ENCODE measurements at regions not wholly inside any gene's neighbourhood (a gene's known extent, or its start where the extent isn't known, plus 50 kb on each side); places are given as distances from the start of the nearest gene placed in this dataset.

- DNase-seq (ENCODE audit: low spot score) = no peak
- TF ChIP-seq CTCF (IDR thresholded peaks at IDR 0.05; ENCODE audit: extremely low read depth, insufficient read depth, missing control alignments) = no peak
- in situ Hi-C loops (cut with MboI; ENCODE audit: low pct_unique_long_range_greater_than_20kb, low sequenced_read_pairs, unreplicated experiment) = no loop called here
Observed at GRCh38 chr5:27814286-27814685, 775.9 kb upstream of the CDH9 start.

GRCh38 chr5:27810458-27810857, 772.1 kb upstream of the CDH9 start:
- no peak for TF ChIP-seq CTCF (IDR thresholded peaks at IDR 0.05; ENCODE audit: extremely low read depth, insufficient read depth, missing control alignments)
- in situ Hi-C loops (cut with MboI; ENCODE audit: low pct_unique_long_range_greater_than_20kb, low sequenced_read_pairs, unreplicated experiment) = no loop called here
- no peak for DNase-seq (ENCODE audit: low spot score)

GRCh38 chr5:27797220-27797619, 758.8 kb upstream of the CDH9 start:
- in situ Hi-C loops (cut with MboI; ENCODE audit: low pct_unique_long_range_greater_than_20kb, low sequenced_read_pairs, unreplicated experiment) = no loop called here
- no peak for DNase-seq (ENCODE audit: low spot score)
- no peak for TF ChIP-seq CTCF (IDR thresholded peaks at IDR 0.05; ENCODE audit: extremely low read depth, insufficient read depth, missing control alignments)

- no peak for TF ChIP-seq CTCF (IDR thresholded peaks at IDR 0.05; ENCODE audit: extremely low read depth, insufficient read depth, missing control alignments)
- in situ Hi-C loops (cut with MboI; ENCODE audit: low pct_unique_long_range_greater_than_20kb, low sequenced_read_pairs, unreplicated experiment) = no loop called here
- no peak for DNase-seq (ENCODE audit: low spot score)
Observed at GRCh38 chr5:27788184-27788583, 749.8 kb upstream of the CDH9 start.

- DNase-seq (ENCODE audit: low spot score) = no peak
- TF ChIP-seq CTCF (IDR thresholded peaks at IDR 0.05; ENCODE audit: extremely low read depth, insufficient read depth, missing control alignments) = no peak
- in situ Hi-C loops (cut with MboI; ENCODE audit: low pct_unique_long_range_greater_than_20kb, low sequenced_read_pairs, unreplicated experiment) = no loop called here
Observed at GRCh38 chr5:27784317-27784716, 745.9 kb upstream of the CDH9 start.

- TF ChIP-seq CTCF (IDR thresholded peaks at IDR 0.05; ENCODE audit: extremely low read depth, insufficient read depth, missing control alignments) = no peak
- no peak for DNase-seq (ENCODE audit: low spot score)
- in situ Hi-C loops (cut with MboI; ENCODE audit: low pct_unique_long_range_greater_than_20kb, low sequenced_read_pairs, unreplicated experiment) = no loop called here
Observed at GRCh38 chr5:27778121-27778520, 739.7 kb upstream of the CDH9 start.

- DNase-seq (ENCODE audit: low spot score) = no peak
- in situ Hi-C loops (cut with MboI; ENCODE audit: low pct_unique_long_range_greater_than_20kb, low sequenced_read_pairs, unreplicated experiment) = no loop called here
- TF ChIP-seq CTCF (IDR thresholded peaks at IDR 0.05; ENCODE audit: extremely low read depth, insufficient read depth, missing control alignments) = no peak
Observed at GRCh38 chr5:27773636-27774035, 735.2 kb upstream of the CDH9 start.
